Omental fat pad (tissue), 3 donors: ENCODE measurements at regions not wholly inside any gene's neighbourhood (a gene's known extent, or its start where the extent isn't known, plus 50 kb on each side); places are given as distances from the start of the nearest gene placed in this dataset.

ENCODE experiments used
- ATAC-seq: fragments of 150-250 bp; one replicate; pipeline ENCODE4 v1.9.1; 2016; ENCODE audit warnings: mild to moderate bottlenecking, moderate library complexity; ENCODE audit not compliant: low FRiP score
- DNase-seq: peaks from one replicate; pipeline ENCODE4 v3.0.0-alpha.2; 2019; ENCODE audit warnings: low spot score
- CTCF ChIP-seq, 3 donors: fragments of 450-650 bp; IDR thresholded peaks; one replicate each; pipeline ENCODE4 v1.5.1; 2016 to 2017; ENCODE audit warnings: antibody characterized with exemption in 3 of 3, mild to moderate bottlenecking in 3 of 3, moderate library complexity in 2 of 3

GRCh38 chr11:26028393-26028911 lies 303.5 kb upstream of the ANO3 start:
- no peak for TF ChIP-seq CTCF (IDR thresholded peaks at IDR 0.05)
- no peak for DNase-seq
- no peak for ATAC-seq

- no peak for TF ChIP-seq CTCF (IDR thresholded peaks at IDR 0.05)
- DNase-seq (no peak), ATAC-seq (no peak)
Observed at GRCh38 chr11:26030399-26030798, 301.5 kb upstream of the ANO3 start.

GRCh38 chr11:26032241-26032640 lies 299.7 kb upstream of the ANO3 start:
- ATAC-seq (no peak), DNase-seq (no peak)
- TF ChIP-seq CTCF (IDR thresholded peaks at IDR 0.05), result no peak

- ATAC-seq (no peak), DNase-seq (no peak)
- TF ChIP-seq CTCF (IDR thresholded peaks at IDR 0.05), result no peak
Observed at GRCh38 chr11:26035696-26036095, 296.2 kb upstream of the ANO3 start.

- no peak for TF ChIP-seq CTCF (IDR thresholded peaks at IDR 0.05)
Observed at GRCh38 chr11:26037716-26038115, 294.2 kb upstream of the ANO3 start.

GRCh38 chr11:26040339-26040738 lies 291.6 kb upstream of the ANO3 start:
- ATAC-seq (no peak), DNase-seq (no peak)
- TF ChIP-seq CTCF (IDR thresholded peaks at IDR 0.05), result no peak

More at GRCh38 chr11:26037716-26038115, 294.2 kb upstream of the ANO3 start:
- DNase-seq, result no peak
- no peak for ATAC-seq

GRCh38 chr11:26042113-26042512 lies 289.8 kb upstream of the ANO3 start:
- TF ChIP-seq CTCF (IDR thresholded peaks at IDR 0.05), result no peak
- no peak for ATAC-seq
- no peak for DNase-seq
